Transverse colon (tissue), 4 donors: ENCODE measurements at regions not wholly inside any gene's neighbourhood (a gene's known extent, or its start where the extent isn't known, plus 50 kb on each side); places are given as distances from the start of the nearest gene placed in this dataset.

Experiments
- DNase-seq: peaks from one replicate; pipeline ENCODE4 v3.0.0-alpha.2; 2019
- H3K27ac ChIP-seq, 4 donors: fragments of 200-600 bp; sonication (generic); 2 replicates each; pipeline ENCODE4 v1.5.1; 2016 to 2018; ENCODE audit warnings: inconsistent platforms in 4 of 4
- H3K27me3 ChIP-seq: fragments of 200-600 bp; sonication (generic); 2 replicates; pipeline ENCODE4 v1.5.1; 2017; ENCODE audit warnings: inconsistent platforms
- H3K36me3 ChIP-seq, 4 donors: fragments of 200-600 bp; sonication (generic); 2 replicates each; pipeline ENCODE4 v1.5.1; 2017 to 2019; ENCODE audit warnings: inconsistent platforms in 4 of 4
- H3K4me1 ChIP-seq, 4 donors: fragments of 200-600 bp; sonication (generic); 2 replicates each; pipeline ENCODE4 v1.5.1; 2017 to 2020; ENCODE audit warnings: inconsistent platforms in 4 of 4
- H3K4me3 ChIP-seq, 4 donors: fragments of 200-600 bp; sonication (generic); 1 replicate in 1 of 4; 2 replicates in 3 of 4; pipeline versions ENCODE4 v1.5.1 to v1.6.1; 2017 to 2019; ENCODE audit warnings: inconsistent platforms in 4 of 4
- H3K9me3 ChIP-seq, 2 donors: fragments of 200-600 bp; sonication (generic); 2 replicates each; pipeline ENCODE4 v1.5.1; 2017 to 2019; ENCODE audit warnings: inconsistent platforms in 2 of 2
- EP300 ChIP-seq: sonication (generic); formaldehyde crosslinking; IDR thresholded peaks from one replicate; pipeline ENCODE4 v1.6.1; 2017; ENCODE audit warnings: antibody characterized with exemption, low read depth
- POLR2A ChIP-seq: fragments of 450-650 bp; IDR thresholded peaks from one replicate; pipeline ENCODE4 v1.6.1; 2016; ENCODE audit warnings: antibody characterized with exemption, mild to moderate bottlenecking, moderate library complexity
- POLR2AphosphoS5 ChIP-seq, 3 donors: sonication (generic); formaldehyde crosslinking; IDR thresholded peaks; one replicate each; pipeline ENCODE4 v1.6.1; 2016; ENCODE audit warnings: antibody characterized with exemption in 3 of 3
- WGBS, 2 donors: methylation state at CpG; one replicate each; pipeline ENCODE4 v1.1.5; 2018; ENCODE audit warnings: low coverage in 1 of 2; 5-methylcytosine and 5-hydroxymethylcytosine counted together
- in situ Hi-C, 4 donors: fragments of 200-750 bp; cut with MboI; loops; one replicate each; pipeline versions ENCODE4 v1.15.0 to v1.15.1; 2017; ENCODE audit warnings: low sequenced_read_pairs in 3 of 4, low pct_ligation_motif_present in 1 of 4, low pct_unique_long_range_greater_than_20kb in 1 of 4
- intact Hi-C: fragments of 100-400 bp; cut with DNase I; formaldehyde crosslinking; loops from one replicate; pipeline ENCODE4 v1.15.1; 2023; ENCODE audit warnings: low total_unique reads
- TF ChIP-seq, protein P1 (sequence below), 5 experiments: fragments of 200-600 bp in 3 of 5; fragments of 450-650 bp in 2 of 5; sonication (generic) in 3 of 5; IDR thresholded peaks; 1 replicate in 2 of 5; 2 replicates in 3 of 5; pipeline ENCODE4 v1.5.1; 2016 to 2017; ENCODE audit warnings: antibody characterized with exemption in 5 of 5, inconsistent platforms in 3 of 5, mild to moderate bottlenecking in 2 of 5, moderate library complexity in 1 of 5

DNA sequence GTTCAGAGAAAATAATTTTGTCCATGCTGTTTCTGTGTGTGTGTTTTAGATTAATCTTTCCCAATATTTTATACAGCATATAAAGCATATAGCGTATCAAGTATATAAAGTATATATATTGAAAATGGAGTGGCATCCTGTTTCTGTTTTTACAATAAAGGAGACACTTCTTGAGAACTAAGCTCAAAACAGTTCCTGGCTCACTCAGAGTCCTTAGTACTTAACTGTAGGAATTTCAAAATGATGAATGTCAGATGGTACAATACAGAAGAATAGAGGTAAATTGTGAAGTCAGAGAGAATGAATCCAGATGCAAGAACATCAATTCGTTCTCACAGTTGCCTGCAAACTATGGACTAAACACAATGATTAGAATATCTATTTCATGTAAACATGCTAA lies 68.7 kb upstream of the TAS2R1 start:
- H3K36me3 ChIP-seq: no peaks in the 10 kb centered on the region
- no peak overlapping the region for H3K27ac ChIP-seq
- H3K9me3 ChIP-seq: no peaks in the 10 kb centered on the region
- 65 to 80% methylated on average over 2 of the region's 2 CpGs for whole genome bisulfite sequencing, 2 donors
- intact Hi-C loops: no loop called here
- no peak overlapping the region for H3K4me3 ChIP-seq
- no peak for DNase-seq
- H3K27me3 ChIP-seq: no peaks in the 10 kb centered on the region
- in situ Hi-C loops: no loop called here
- TF ChIP-seq EP300 (no peak), POLR2AphosphoS5 (IDR thresholded peaks at IDR 0.05) (no peak), POLR2A (no peak)
- TF ChIP-seq, protein P1, sequence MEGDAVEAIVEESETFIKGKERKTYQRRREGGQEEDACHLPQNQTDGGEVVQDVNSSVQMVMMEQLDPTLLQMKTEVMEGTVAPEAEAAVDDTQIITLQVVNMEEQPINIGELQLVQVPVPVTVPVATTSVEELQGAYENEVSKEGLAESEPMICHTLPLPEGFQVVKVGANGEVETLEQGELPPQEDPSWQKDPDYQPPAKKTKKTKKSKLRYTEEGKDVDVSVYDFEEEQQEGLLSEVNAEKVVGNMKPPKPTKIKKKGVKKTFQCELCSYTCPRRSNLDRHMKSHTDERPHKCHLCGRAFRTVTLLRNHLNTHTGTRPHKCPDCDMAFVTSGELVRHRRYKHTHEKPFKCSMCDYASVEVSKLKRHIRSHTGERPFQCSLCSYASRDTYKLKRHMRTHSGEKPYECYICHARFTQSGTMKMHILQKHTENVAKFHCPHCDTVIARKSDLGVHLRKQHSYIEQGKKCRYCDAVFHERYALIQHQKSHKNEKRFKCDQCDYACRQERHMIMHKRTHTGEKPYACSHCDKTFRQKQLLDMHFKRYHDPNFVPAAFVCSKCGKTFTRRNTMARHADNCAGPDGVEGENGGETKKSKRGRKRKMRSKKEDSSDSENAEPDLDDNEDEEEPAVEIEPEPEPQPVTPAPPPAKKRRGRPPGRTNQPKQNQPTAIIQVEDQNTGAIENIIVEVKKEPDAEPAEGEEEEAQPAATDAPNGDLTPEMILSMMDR (IDR thresholded peaks at IDR 0.05): no peak
- no peaks in the 10 kb centered on the region for H3K4me1 ChIP-seq

DNA sequence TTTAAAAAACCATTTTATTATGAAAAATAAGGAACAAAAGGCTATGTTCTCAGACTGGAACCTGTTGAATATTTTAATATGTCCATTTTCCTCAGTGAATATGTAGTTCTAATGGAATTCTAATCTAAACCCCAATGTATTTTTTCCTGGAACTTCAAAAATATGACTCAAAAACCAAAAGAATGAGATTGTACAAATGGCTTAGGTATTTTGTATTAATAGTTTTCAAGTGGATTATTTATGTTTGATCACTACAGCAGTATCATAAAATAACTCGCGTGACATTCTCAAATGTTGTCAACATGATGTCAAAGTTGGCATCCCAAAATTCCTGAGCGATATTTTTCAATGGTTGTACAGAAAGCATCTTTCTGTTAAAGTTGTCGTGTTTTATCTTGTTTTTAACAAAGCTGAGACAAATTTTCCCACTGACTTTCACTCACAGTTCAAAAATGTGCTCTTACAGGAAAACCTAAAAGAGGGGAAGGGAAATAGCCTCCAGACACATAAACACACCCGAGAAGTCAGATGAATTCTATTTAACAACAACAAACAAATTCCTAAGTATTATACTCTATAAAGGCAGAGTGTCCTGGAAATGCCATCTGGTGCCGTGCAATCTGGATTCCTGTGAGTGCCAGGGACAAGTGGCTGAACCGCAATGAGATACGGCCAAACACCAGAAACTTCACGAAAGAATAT lies 68.1 kb upstream of the TAS2R1 start:
- intact Hi-C loops (no loop called here), in situ Hi-C loops (no loop called here)
- Histone ChIP-seq H3K36me3 (no peaks in the 10 kb centered on the region), H3K4me1 (no peaks in the 10 kb centered on the region), H3K27me3 (no peaks in the 10 kb centered on the region), H3K4me3 (no peak overlapping the region), H3K27ac (no peak overlapping the region), H3K9me3 (no peaks in the 10 kb centered on the region)
- no peak for TF ChIP-seq POLR2AphosphoS5 (IDR thresholded peaks at IDR 0.05)
- TF ChIP-seq, protein P1 (IDR thresholded peaks at IDR 0.05): no peak
- TF ChIP-seq POLR2A: no peak
- TF ChIP-seq EP300: no peak
- DNase-seq: no peak
- WGBS, 2 donors: 63 to 74% methylated on average over 9 of the region's 9 CpGs

DNA sequence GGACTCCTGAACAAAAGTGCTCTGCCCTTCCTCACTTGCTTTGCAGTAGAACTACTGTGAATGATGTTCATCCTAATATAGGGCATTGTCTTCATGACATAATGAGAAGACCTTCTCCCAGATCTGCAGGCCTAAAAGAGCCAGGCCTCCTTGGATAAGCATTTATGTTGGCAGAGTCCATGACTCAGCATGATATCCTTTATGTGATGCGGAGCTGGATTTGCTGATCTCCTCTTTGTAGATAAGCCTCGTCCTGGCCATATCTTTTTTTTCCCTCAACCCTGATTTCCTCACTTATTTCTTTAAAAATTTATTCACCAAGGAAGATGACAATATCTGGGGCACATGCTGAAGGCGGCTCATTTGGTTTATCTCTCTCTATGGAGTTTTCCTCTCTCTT lies 62.4 kb upstream of the TAS2R1 start:
- 84 to 90% methylated on average over 2 to 3 of the region's 3 CpGs for WGBS, 2 donors
- DNase-seq: no peak
- Histone ChIP-seq H3K4me1 (no peaks in the 10 kb centered on the region), H3K27ac (no peak overlapping the region), H3K4me3 (no peak overlapping the region), H3K36me3 (no peaks in the 10 kb centered on the region), H3K9me3 (no peaks in the 10 kb centered on the region), H3K27me3 (no peaks in the 10 kb centered on the region)
- TF ChIP-seq POLR2A (no peak), POLR2AphosphoS5 (IDR thresholded peaks at IDR 0.05) (no peak), EP300 (no peak)
- TF ChIP-seq, protein P1 (IDR thresholded peaks at IDR 0.05): no peak
- in situ Hi-C loops (no loop called here), intact Hi-C loops (no loop called here)

DNA sequence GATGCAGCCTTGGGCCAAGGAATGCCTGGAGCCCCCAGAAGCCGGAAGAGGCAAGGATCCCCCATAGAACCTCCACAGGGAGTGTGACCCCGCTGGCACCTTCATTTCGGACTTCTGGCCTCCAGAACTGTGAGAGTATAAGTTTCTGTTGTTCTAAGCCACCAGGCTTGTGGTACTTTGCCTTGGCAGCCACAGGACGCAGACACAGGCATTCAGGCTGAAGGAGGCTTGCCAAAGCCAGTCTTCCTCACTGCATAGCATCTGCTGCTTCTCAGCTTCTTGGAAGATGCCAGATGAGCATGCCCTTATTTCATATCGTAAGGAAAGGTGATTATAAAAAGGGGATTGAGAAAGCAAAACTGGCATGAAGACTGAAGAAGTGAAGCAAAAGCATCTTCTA lies 61.1 kb upstream of the TAS2R1 start:
- Histone ChIP-seq H3K4me3 (no peak overlapping the region), H3K9me3 (no peaks in the 10 kb centered on the region), H3K27me3 (no peaks in the 10 kb centered on the region), H3K27ac (no peak overlapping the region), H3K36me3 (no peaks in the 10 kb centered on the region), H3K4me1 (no peaks in the 10 kb centered on the region)
- intact Hi-C loops: no loop called here
- DNase-seq: no peak
- TF ChIP-seq POLR2AphosphoS5 (IDR thresholded peaks at IDR 0.05): no peak
- no peak for TF ChIP-seq EP300
- TF ChIP-seq POLR2A: no peak
- TF ChIP-seq, protein P1 (IDR thresholded peaks at IDR 0.05): no peak
- WGBS, 2 donors: 79 to 80% methylated on average over 3 to 5 of the region's 5 CpGs
- in situ Hi-C loops: no loop called here
